H9 (cell line): ENCODE measurements at regions not wholly inside any gene's neighbourhood (a gene's known extent, or its start where the extent isn't known, plus 50 kb on each side); places are given as distances from the start of the nearest gene placed in this dataset.

ENCODE experiments used
- DNase-seq: peaks from one replicate; pipeline ENCODE4 v3.0.0-alpha.2; 2017
- H2AFZ ChIP-seq: one replicate; pipeline ENCODE4 v1.6.1; 2013; ENCODE audit warnings: mild to moderate bottlenecking, low read length, control low read depth, moderate library complexity
- H2AK5ac ChIP-seq: 2 replicates; pipeline ENCODE4 v1.6.1; 2013; ENCODE audit warnings: low read length, control low read depth, mixed read lengths; ENCODE audit not compliant: insufficient read length
- H2BK120ac ChIP-seq: one replicate; pipeline ENCODE4 v1.6.1; 2013; ENCODE audit warnings: low read depth, mild to moderate bottlenecking, low read length, control low read depth, inconsistent platforms; ENCODE audit not compliant: poor library complexity, severe bottlenecking
- H2BK12ac ChIP-seq: 2 replicates; pipeline ENCODE4 v1.6.1; 2013; ENCODE audit warnings: low read length, control low read depth, mixed read lengths, low read depth; ENCODE audit not compliant: insufficient read length
- H2BK15ac ChIP-seq: 2 replicates; pipeline ENCODE4 v1.6.1; 2013; ENCODE audit warnings: low read depth, low read length, control low read depth
- H2BK20ac ChIP-seq: one replicate; pipeline ENCODE4 v1.6.1; 2013; ENCODE audit warnings: low read depth, mild to moderate bottlenecking, low read length, control low read depth, inconsistent platforms; ENCODE audit not compliant: poor library complexity, severe bottlenecking
- H2BK5ac ChIP-seq: 2 replicates; pipeline ENCODE4 v1.6.1; 2013; ENCODE audit warnings: low read length, control low read depth, mixed read lengths; ENCODE audit not compliant: insufficient read length
- H3K14ac ChIP-seq: 2 replicates; pipeline ENCODE4 v1.6.1; 2013; ENCODE audit warnings: low read length, control low read depth; ENCODE audit not compliant: insufficient read depth
- H3K18ac ChIP-seq: 2 replicates; pipeline ENCODE4 v1.6.1; 2013; ENCODE audit warnings: low read depth, mild to moderate bottlenecking, mixed read lengths, low read length, control low read depth; ENCODE audit not compliant: insufficient read length
- H3K23ac ChIP-seq: 2 replicates; pipeline ENCODE4 v1.6.1; 2013; ENCODE audit warnings: low read length, control low read depth, mixed read lengths, low read depth; ENCODE audit not compliant: insufficient read length
- H3K23me2 ChIP-seq: 2 replicates; pipeline ENCODE4 v1.6.1; 2013; ENCODE audit warnings: low read depth, mild to moderate bottlenecking, mixed read lengths, low read length, control low read depth; ENCODE audit not compliant: insufficient read length, poor library complexity, severe bottlenecking
- H3K27ac ChIP-seq: 2 replicates; pipeline ENCODE4 v1.5.1; 2013; ENCODE audit warnings: low read length, control low read depth, mixed read lengths, low read depth; ENCODE audit not compliant: insufficient read length
- H3K27me3 ChIP-seq: 2 replicates; pipeline ENCODE4 v1.6.1; 2013; ENCODE audit warnings: low read length, control low read depth, inconsistent platforms; ENCODE audit not compliant: insufficient read depth
- H3K4ac ChIP-seq: 2 replicates; pipeline ENCODE4 v1.6.1; 2013; ENCODE audit warnings: low read depth, mild to moderate bottlenecking, control low read depth, inconsistent platforms, low read length, moderate library complexity
- H3K4me1 ChIP-seq: 2 replicates; pipeline ENCODE4 v1.6.1; 2013; ENCODE audit warnings: low read length, control low read depth, inconsistent platforms; ENCODE audit not compliant: insufficient read depth
- H3K4me2 ChIP-seq: 2 replicates; pipeline ENCODE4 v1.6.1; 2013; ENCODE audit warnings: low read length, control low read depth, mixed read lengths; ENCODE audit not compliant: insufficient read length, insufficient read depth
- H3K56ac ChIP-seq: 2 replicates; pipeline ENCODE4 v1.6.1; 2013; ENCODE audit warnings: low read depth, mild to moderate bottlenecking, mixed read lengths, low read length, control low read depth; ENCODE audit not compliant: insufficient read length
- H3K79me1 ChIP-seq: 2 replicates; pipeline ENCODE4 v1.6.1; 2013; ENCODE audit warnings: low read depth, mild to moderate bottlenecking, moderate library complexity, low read length, control low read depth, inconsistent platforms; ENCODE audit not compliant: insufficient read depth, poor library complexity, severe bottlenecking
- H3K79me2 ChIP-seq: 2 replicates; pipeline ENCODE4 v1.6.1; 2013; ENCODE audit warnings: low read length, control low read depth, inconsistent platforms; ENCODE audit not compliant: insufficient read depth
- H3K9ac ChIP-seq: 2 replicates; pipeline ENCODE4 v1.6.1; 2013; ENCODE audit warnings: low read length, control low read depth, mixed read lengths; ENCODE audit not compliant: insufficient read length; ENCODE audit errors: extremely low read depth
- H3K9me3 ChIP-seq: one replicate; pipeline ENCODE4 v1.6.1; 2013; ENCODE audit warnings: low read depth, low read length, inconsistent platforms; ENCODE audit not compliant: control insufficient read depth
- H3T11ph ChIP-seq: one replicate; pipeline ENCODE4 v1.6.1; 2013; ENCODE audit warnings: mild to moderate bottlenecking, low read length, control low read depth, inconsistent platforms
- H4K20me1 ChIP-seq: one replicate; pipeline ENCODE4 v1.6.1; 2013; ENCODE audit not compliant: control insufficient read depth, insufficient read length, insufficient read depth
- H4K5ac ChIP-seq: 2 replicates; pipeline ENCODE4 v1.6.1; 2013; ENCODE audit warnings: low read depth, mild to moderate bottlenecking, mixed read lengths, low read length, control low read depth; ENCODE audit not compliant: insufficient read length
- H4K8ac ChIP-seq: replicated peaks from 2 replicates; pipeline ENCODE4 v1.6.1; 2013; ENCODE audit warnings: low read length, control low read depth, mixed read lengths, low read depth; ENCODE audit not compliant: insufficient read length
- H4K91ac ChIP-seq: 2 replicates; pipeline ENCODE4 v1.6.1; 2013; ENCODE audit warnings: low read depth, mild to moderate bottlenecking, moderate library complexity, mixed read lengths, low read length, control low read depth; ENCODE audit not compliant: insufficient read length
- H3K27ac Mint-ChIP-seq, 3 experiments: 2 replicates in 2 of 3; 3 replicates in 1 of 3; pipeline ENCODE4 v1.8.0; 2020 to 2021; ENCODE audit warnings: mixed read lengths in 3 of 3, mild to moderate bottlenecking in 1 of 3, moderate library complexity in 1 of 3
- H3K27me3 Mint-ChIP-seq: 2 replicates; pipeline ENCODE4 v1.8.0; 2021; ENCODE audit warnings: low read depth, mild to moderate bottlenecking, moderate library complexity, mixed read lengths
- H3K36me3 Mint-ChIP-seq, 3 experiments: 2 replicates in 2 of 3; 3 replicates in 1 of 3; pipeline ENCODE4 v1.8.0; 2020 to 2021; ENCODE audit warnings: low read depth in 3 of 3, mixed read lengths in 3 of 3; ENCODE audit not compliant: insufficient read depth in 1 of 3
- H3K4me1 Mint-ChIP-seq, 2 experiments: 2 replicates each; pipeline ENCODE4 v1.8.0; 2020; ENCODE audit warnings: mixed read lengths in 2 of 2
- H3K4me3 Mint-ChIP-seq, 2 experiments: 2 replicates in 1 of 2; 3 replicates in 1 of 2; pipeline ENCODE4 v1.8.0; 2020 to 2021; ENCODE audit warnings: mild to moderate bottlenecking in 2 of 2, mixed read lengths in 2 of 2, moderate library complexity in 1 of 2
- H3K9me3 Mint-ChIP-seq, 2 experiments: 2 replicates in 1 of 2; 3 replicates in 1 of 2; pipeline ENCODE4 v1.8.0; 2020; ENCODE audit warnings: mild to moderate bottlenecking in 2 of 2, mixed read lengths in 2 of 2, moderate library complexity in 1 of 2
- WGBS: extraction: QIAGEN DNeasy Blood & Tissue Kit; methylation state at CpG from one replicate; pipeline ENCODE4 v1.1.7; 2013; ENCODE audit warnings: missing lambda C conversion rate, low lambda C conversion rate, mixed read lengths; ENCODE audit not compliant: insufficient read length; ENCODE audit errors: extremely low coverage; 5-methylcytosine and 5-hydroxymethylcytosine counted together
- TF ChIP-seq, protein P1 (sequence below): fragments of 200-600 bp; sonication (generic); conservative IDR thresholded peaks from 3 replicates; pipeline ENCODE4 v1.8.0; 2021; ENCODE audit warnings: antibody characterized with exemption, mild to moderate bottlenecking

DNA sequence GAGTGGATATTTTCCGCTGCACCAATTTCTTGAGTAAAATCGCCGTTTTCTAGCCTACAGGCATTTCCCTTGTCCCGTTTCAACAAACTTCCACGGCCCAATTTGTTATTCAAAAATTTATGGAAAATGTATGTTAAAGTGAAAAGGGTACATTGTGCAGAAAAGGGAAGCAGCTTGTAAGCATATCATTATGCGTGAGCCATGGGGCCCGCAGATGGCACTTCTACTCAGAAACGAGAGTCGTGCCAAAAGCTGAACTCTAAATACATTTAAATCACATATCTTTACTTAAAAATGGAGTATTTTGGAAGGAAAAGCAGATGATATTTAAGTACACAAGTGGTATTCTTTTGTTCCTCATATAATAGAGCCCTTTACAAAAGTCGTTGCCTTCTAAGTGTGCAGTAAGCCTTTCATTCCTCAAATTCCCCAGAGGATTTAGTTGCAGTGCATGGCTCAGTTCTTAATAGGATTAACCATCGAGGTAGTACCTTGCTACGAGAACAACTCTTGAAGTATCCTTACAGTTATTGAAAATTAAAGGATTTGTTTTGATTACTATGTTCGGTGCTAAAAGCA is 1227.2 kb upstream of the WWC1 start:
- Histone ChIP-seq H3K27ac (no peak overlapping the region), H3K18ac (no peak overlapping the region), H2AFZ (no peak overlapping the region)

More for the DNA sequence above, 1227.2 kb upstream of the WWC1 start:
- H4K8ac ChIP-seq = no peak overlapping the region
- H2BK5ac ChIP-seq = no peak overlapping the region
- H3K4me3 Mint-ChIP-seq = peak overlapping the region in 1 of 2 experiments; percentile 17; a peak in 2 of 5 replicates
- H3K4ac ChIP-seq = no peak overlapping the region
- no peak overlapping the region for H3K9ac ChIP-seq
- no peaks in the 10 kb centered on the region for H3K9me3 Mint-ChIP-seq
- no peaks in the 10 kb centered on the region for H3K27me3 Mint-ChIP-seq
- no peak overlapping the region for H2BK20ac ChIP-seq
- no peak overlapping the region for H2AK5ac ChIP-seq
- peaks cover 24 to 27% of the 10 kb centered on the region in 2 experiments for H3K4me1 Mint-ChIP-seq
- H3K14ac ChIP-seq = no peak overlapping the region
- no peaks in the 10 kb centered on the region for H3K4me1 ChIP-seq
- no peaks in the 10 kb centered on the region for H3K36me3 Mint-ChIP-seq
- H3K27ac Mint-ChIP-seq = peak overlapping the region in 2 of 3 experiments; percentile 86 to 87; a peak in 4 of 7 replicates
- H2BK15ac ChIP-seq = no peak overlapping the region
- no peaks in the 10 kb centered on the region for H3K79me1 ChIP-seq
- no peak overlapping the region for H4K5ac ChIP-seq
- H2BK12ac ChIP-seq = no peak overlapping the region
- no CpG with 5 or more reads among the region's 13 CpGs for WGBS
- H3K79me2 ChIP-seq = no peaks in the 10 kb centered on the region
- DNase-seq = no peak
- no peak overlapping the region for H3T11ph ChIP-seq
- no peak overlapping the region for H4K91ac ChIP-seq
- no peak overlapping the region for H3K23ac ChIP-seq
- H4K20me1 ChIP-seq = no peaks in the 10 kb centered on the region
- H3K4me2 ChIP-seq = no peak overlapping the region
- H3K9me3 ChIP-seq = no peaks in the 10 kb centered on the region
- no peaks in the 10 kb centered on the region for H3K23me2 ChIP-seq
- H2BK120ac ChIP-seq = no peak overlapping the region
- TF ChIP-seq, protein P1, sequence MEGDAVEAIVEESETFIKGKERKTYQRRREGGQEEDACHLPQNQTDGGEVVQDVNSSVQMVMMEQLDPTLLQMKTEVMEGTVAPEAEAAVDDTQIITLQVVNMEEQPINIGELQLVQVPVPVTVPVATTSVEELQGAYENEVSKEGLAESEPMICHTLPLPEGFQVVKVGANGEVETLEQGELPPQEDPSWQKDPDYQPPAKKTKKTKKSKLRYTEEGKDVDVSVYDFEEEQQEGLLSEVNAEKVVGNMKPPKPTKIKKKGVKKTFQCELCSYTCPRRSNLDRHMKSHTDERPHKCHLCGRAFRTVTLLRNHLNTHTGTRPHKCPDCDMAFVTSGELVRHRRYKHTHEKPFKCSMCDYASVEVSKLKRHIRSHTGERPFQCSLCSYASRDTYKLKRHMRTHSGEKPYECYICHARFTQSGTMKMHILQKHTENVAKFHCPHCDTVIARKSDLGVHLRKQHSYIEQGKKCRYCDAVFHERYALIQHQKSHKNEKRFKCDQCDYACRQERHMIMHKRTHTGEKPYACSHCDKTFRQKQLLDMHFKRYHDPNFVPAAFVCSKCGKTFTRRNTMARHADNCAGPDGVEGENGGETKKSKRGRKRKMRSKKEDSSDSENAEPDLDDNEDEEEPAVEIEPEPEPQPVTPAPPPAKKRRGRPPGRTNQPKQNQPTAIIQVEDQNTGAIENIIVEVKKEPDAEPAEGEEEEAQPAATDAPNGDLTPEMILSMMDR = no peak
- H3K27me3 ChIP-seq = no peaks in the 10 kb centered on the region
- H3K56ac ChIP-seq = no peak overlapping the region
